A549 (cell line): ENCODE measurements at regions not wholly inside any gene's neighbourhood (a gene's known extent, or its start where the extent isn't known, plus 50 kb on each side); places are given as distances from the start of the nearest gene placed in this dataset.

Experiments used
- CTCF ChIP-seq: fragments of >200 bp; sonication (Bioruptor Twin); formaldehyde crosslinking; IDR thresholded peaks from 3 replicates; pipeline ENCODE4 v1.5.1; 2016
- NPAS2 ChIP-seq: fragments of 250-450 bp; sonication (Bioruptor Pico); IDR thresholded peaks from 2 replicates; pipeline ENCODE4 v1.8.0; 2022; ENCODE audit warnings: mild to moderate bottlenecking, moderate library complexity, borderline replicate concordance
- ZFP36 ChIP-seq: fragments of 450-650 bp; IDR thresholded peaks from 2 replicates; pipeline ENCODE4 v1.6.1; 2014; ENCODE audit warnings: borderline replicate concordance; ENCODE audit not compliant: partially characterized antibody

GRCh38 chr7:1361756-1362125 lies 97.5 kb downstream of the MICALL2 start:
- TF ChIP-seq CTCF (no peak), NPAS2 (CRISPR knock-in tag) (no peak), ZFP36 (no peak)
